GM23338 (cell line): ENCODE measurements at regions not wholly inside any gene's neighbourhood (a gene's known extent, or its start where the extent isn't known, plus 50 kb on each side); places are given as distances from the start of the nearest gene placed in this dataset.
"Not testable (repeated sequence)": the region's sequence is repeated elsewhere in the genome, so short reads cannot be mapped to it uniquely, and the experiment has no call there.

ENCODE experiments used
- CREB1 ChIP-seq: fragments of 250-450 bp; sonication (Bioruptor Pico); IDR thresholded peaks from 2 replicates; pipeline ENCODE4 v1.5.0; 2020; ENCODE audit warnings: low read depth, mild to moderate bottlenecking, moderate library complexity
- EZH2 ChIP-seq: fragments of 200-600 bp; sonication (generic); IDR thresholded peaks from one replicate; pipeline ENCODE4 v1.8.0; 2017; ENCODE audit warnings: antibody characterized with exemption, mild to moderate bottlenecking, low read depth; ENCODE audit not compliant: unreplicated experiment
- EZH2phosphoT487 ChIP-seq: fragments of 200-600 bp; sonication (generic); IDR thresholded peaks from one replicate; pipeline ENCODE4 v1.8.1; 2018; ENCODE audit warnings: antibody characterized with exemption; ENCODE audit not compliant: unreplicated experiment
- JUNB ChIP-seq: IDR thresholded peaks from one replicate; pipeline ENCODE4 v1.6.1; 2016; ENCODE audit warnings: antibody characterized with exemption; ENCODE audit not compliant: unreplicated experiment
- NANOG ChIP-seq: IDR thresholded peaks from 2 replicates; pipeline ENCODE4 v1.6.1; 2016; ENCODE audit warnings: antibody characterized with exemption, borderline replicate concordance
- POLR2AphosphoS5 ChIP-seq: IDR thresholded peaks from 2 replicates; pipeline ENCODE4 v1.6.1; 2016; ENCODE audit warnings: antibody characterized with exemption, low read depth
- STAT1 ChIP-seq: IDR thresholded peaks from one replicate; pipeline ENCODE4 v1.6.1; 2016; ENCODE audit warnings: antibody characterized with exemption; ENCODE audit not compliant: unreplicated experiment
- ZNF114 ChIP-seq: fragments of 250-450 bp; sonication (Bioruptor Pico); IDR thresholded peaks from 2 replicates; pipeline ENCODE4 v1.5.0; 2020; ENCODE audit warnings: mild to moderate bottlenecking, moderate library complexity
- ZNF331 ChIP-seq: fragments of 250-450 bp; sonication (Bioruptor Pico); IDR thresholded peaks from 2 replicates; pipeline ENCODE4 v1.5.0; 2020; ENCODE audit warnings: low read depth, mild to moderate bottlenecking, moderate library complexity
- TF ChIP-seq, protein P1 (sequence below), 2 experiments: fragments of 200-600 bp in 1 of 2; sonication (generic) in 1 of 2; conservative IDR thresholded peaks; 2 replicates each; pipeline versions ENCODE4 v1.5.1 to v1.6.1; 2016 to 2017; ENCODE audit warnings: antibody characterized with exemption in 2 of 2, low read depth in 2 of 2, mild to moderate bottlenecking in 2 of 2, moderate library complexity in 1 of 2
- TF ChIP-seq, protein P2 (sequence below): IDR thresholded peaks from one replicate; pipeline ENCODE4 v1.6.1; 2018; ENCODE audit warnings: antibody characterized with exemption; ENCODE audit not compliant: unreplicated experiment
- TF ChIP-seq, protein P3 (sequence below): fragments of 250-450 bp; sonication (Bioruptor Pico); IDR thresholded peaks from 2 replicates; pipeline ENCODE4 v1.5.0; 2020; ENCODE audit warnings: mild to moderate bottlenecking, moderate library complexity
- TF ChIP-seq, protein P4 (sequence below): IDR thresholded peaks from 2 replicates; pipeline ENCODE4 v1.6.1; 2016; ENCODE audit warnings: antibody characterized with exemption

DNA sequence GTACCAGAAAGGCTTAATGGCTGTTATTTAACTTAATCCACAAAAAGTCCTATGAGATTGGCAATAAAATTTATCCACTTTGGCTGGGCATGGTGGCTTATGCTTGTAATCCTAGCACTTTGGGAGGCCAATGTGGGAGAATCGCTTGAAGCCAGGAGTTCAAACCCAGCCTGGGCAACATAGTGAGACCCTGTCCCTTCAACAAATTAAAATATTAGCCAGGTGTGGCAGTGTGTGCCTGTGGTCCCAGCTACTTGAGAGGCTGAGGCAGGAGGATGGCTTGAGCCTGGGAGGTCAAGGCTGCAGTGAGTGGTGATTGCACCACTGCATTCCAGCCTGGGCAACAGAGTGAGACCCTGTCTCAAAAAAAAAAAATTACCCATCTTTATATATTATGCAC, 193.4 kb upstream of the GATA6 start:
- TF ChIP-seq, protein P1, sequence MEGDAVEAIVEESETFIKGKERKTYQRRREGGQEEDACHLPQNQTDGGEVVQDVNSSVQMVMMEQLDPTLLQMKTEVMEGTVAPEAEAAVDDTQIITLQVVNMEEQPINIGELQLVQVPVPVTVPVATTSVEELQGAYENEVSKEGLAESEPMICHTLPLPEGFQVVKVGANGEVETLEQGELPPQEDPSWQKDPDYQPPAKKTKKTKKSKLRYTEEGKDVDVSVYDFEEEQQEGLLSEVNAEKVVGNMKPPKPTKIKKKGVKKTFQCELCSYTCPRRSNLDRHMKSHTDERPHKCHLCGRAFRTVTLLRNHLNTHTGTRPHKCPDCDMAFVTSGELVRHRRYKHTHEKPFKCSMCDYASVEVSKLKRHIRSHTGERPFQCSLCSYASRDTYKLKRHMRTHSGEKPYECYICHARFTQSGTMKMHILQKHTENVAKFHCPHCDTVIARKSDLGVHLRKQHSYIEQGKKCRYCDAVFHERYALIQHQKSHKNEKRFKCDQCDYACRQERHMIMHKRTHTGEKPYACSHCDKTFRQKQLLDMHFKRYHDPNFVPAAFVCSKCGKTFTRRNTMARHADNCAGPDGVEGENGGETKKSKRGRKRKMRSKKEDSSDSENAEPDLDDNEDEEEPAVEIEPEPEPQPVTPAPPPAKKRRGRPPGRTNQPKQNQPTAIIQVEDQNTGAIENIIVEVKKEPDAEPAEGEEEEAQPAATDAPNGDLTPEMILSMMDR (conservative IDR thresholded peaks at IDR 0.05; ENCODE audit: low read depth in 2 of 2): not testable (repeated sequence)
- TF ChIP-seq EZH2; POLR2AphosphoS5; STAT1; CREB1 (CRISPR knock-in tag); EZH2phosphoT487; JUNB; ZNF331; NANOG; ZNF114 (CRISPR knock-in tag): not testable (repeated sequence)
- TF ChIP-seq, protein P2, sequence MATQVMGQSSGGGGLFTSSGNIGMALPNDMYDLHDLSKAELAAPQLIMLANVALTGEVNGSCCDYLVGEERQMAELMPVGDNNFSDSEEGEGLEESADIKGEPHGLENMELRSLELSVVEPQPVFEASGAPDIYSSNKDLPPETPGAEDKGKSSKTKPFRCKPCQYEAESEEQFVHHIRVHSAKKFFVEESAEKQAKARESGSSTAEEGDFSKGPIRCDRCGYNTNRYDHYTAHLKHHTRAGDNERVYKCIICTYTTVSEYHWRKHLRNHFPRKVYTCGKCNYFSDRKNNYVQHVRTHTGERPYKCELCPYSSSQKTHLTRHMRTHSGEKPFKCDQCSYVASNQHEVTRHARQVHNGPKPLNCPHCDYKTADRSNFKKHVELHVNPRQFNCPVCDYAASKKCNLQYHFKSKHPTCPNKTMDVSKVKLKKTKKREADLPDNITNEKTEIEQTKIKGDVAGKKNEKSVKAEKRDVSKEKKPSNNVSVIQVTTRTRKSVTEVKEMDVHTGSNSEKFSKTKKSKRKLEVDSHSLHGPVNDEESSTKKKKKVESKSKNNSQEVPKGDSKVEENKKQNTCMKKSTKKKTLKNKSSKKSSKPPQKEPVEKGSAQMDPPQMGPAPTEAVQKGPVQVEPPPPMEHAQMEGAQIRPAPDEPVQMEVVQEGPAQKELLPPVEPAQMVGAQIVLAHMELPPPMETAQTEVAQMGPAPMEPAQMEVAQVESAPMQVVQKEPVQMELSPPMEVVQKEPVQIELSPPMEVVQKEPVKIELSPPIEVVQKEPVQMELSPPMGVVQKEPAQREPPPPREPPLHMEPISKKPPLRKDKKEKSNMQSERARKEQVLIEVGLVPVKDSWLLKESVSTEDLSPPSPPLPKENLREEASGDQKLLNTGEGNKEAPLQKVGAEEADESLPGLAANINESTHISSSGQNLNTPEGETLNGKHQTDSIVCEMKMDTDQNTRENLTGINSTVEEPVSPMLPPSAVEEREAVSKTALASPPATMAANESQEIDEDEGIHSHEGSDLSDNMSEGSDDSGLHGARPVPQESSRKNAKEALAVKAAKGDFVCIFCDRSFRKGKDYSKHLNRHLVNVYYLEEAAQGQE: not testable (repeated sequence)
- TF ChIP-seq, protein P3, sequence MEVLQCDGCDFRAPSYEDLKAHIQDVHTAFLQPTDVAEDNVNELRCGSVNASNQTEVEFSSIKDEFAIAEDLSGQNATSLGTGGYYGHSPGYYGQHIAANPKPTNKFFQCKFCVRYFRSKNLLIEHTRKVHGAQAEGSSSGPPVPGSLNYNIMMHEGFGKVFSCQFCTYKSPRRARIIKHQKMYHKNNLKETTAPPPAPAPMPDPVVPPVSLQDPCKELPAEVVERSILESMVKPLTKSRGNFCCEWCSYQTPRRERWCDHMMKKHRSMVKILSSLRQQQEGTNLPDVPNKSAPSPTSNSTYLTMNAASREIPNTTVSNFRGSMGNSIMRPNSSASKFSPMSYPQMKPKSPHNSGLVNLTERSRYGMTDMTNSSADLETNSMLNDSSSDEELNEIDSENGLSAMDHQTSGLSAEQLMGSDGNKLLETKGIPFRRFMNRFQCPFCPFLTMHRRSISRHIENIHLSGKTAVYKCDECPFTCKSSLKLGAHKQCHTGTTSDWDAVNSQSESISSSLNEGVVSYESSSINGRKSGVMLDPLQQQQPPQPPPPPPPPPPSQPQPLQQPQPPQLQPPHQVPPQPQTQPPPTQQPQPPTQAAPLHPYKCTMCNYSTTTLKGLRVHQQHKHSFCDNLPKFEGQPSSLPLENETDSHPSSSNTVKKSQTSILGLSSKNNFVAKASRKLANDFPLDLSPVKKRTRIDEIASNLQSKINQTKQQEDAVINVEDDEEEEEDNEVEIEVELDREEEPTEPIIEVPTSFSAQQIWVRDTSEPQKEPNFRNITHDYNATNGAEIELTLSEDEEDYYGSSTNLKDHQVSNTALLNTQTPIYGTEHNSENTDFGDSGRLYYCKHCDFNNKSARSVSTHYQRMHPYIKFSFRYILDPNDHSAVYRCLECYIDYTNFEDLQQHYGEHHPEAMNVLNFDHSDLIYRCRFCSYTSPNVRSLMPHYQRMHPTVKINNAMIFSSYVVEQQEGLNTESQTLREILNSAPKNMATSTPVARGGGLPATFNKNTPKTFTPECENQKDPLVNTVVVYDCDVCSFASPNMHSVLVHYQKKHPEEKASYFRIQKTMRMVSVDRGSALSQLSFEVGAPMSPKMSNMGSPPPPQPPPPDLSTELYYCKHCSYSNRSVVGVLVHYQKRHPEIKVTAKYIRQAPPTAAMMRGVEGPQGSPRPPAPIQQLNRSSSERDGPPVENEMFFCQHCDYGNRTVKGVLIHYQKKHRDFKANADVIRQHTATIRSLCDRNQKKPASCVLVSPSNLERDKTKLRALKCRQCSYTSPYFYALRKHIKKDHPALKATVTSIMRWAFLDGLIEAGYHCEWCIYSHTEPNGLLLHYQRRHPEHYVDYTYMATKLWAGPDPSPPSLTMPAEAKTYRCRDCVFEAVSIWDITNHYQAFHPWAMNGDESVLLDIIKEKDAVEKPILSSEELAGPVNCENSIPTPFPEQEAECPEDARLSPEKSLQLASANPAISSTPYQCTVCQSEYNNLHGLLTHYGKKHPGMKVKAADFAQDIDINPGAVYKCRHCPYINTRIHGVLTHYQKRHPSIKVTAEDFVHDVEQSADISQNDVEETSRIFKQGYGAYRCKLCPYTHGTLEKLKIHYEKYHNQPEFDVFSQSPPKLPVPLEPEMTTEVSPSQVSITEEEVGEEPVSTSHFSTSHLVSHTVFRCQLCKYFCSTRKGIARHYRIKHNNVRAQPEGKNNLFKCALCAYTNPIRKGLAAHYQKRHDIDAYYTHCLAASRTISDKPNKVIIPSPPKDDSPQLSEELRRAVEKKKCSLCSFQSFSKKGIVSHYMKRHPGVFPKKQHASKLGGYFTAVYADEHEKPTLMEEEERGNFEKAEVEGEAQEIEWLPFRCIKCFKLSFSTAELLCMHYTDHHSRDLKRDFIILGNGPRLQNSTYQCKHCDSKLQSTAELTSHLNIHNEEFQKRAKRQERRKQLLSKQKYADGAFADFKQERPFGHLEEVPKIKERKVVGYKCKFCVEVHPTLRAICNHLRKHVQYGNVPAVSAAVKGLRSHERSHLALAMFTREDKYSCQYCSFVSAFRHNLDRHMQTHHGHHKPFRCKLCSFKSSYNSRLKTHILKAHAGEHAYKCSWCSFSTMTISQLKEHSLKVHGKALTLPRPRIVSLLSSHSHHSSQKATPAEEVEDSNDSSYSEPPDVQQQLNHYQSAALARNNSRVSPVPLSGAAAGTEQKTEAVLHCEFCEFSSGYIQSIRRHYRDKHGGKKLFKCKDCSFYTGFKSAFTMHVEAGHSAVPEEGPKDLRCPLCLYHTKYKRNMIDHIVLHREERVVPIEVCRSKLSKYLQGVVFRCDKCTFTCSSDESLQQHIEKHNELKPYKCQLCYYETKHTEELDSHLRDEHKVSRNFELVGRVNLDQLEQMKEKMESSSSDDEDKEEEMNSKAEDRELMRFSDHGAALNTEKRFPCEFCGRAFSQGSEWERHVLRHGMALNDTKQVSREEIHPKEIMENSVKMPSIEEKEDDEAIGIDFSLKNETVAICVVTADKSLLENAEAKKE: not testable (repeated sequence)
- TF ChIP-seq, protein P4, sequence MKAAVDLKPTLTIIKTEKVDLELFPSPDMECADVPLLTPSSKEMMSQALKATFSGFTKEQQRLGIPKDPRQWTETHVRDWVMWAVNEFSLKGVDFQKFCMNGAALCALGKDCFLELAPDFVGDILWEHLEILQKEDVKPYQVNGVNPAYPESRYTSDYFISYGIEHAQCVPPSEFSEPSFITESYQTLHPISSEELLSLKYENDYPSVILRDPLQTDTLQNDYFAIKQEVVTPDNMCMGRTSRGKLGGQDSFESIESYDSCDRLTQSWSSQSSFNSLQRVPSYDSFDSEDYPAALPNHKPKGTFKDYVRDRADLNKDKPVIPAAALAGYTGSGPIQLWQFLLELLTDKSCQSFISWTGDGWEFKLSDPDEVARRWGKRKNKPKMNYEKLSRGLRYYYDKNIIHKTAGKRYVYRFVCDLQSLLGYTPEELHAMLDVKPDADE: not testable (repeated sequence)
